GM19239 (cell line): ENCODE measurements at regions not wholly inside any gene's neighbourhood (a gene's known extent, or its start where the extent isn't known, plus 50 kb on each side); places are given as distances from the start of the nearest gene placed in this dataset.

Experiments
- DNase-seq: peaks from one replicate; pipeline ENCODE4 v3.0.0; 2011; ENCODE audit warnings: low spot score; ENCODE audit not compliant: insufficient read length
- FAIRE-seq: peaks from 2 replicates; lab custom pipeline; 2011; peaks lifted over from hg19 to GRCh38; lab: Jason Lieb, UNC

- FAIRE-seq = no peak
- DNase-seq = no peak
Observed at GRCh38 chr6:54706391-54706790, 140.2 kb upstream of the FAM83B start.

- FAIRE-seq = no peak
- DNase-seq = no peak
Observed at GRCh38 chr6:54706844-54707605, 139.5 kb upstream of the FAM83B start.

- no peak for DNase-seq
- FAIRE-seq = no peak
Observed at GRCh38 chr6:54710456-54710855, 136.1 kb upstream of the FAM83B start.

GRCh38 chr6:54716010-54716409, 130.6 kb upstream of the FAM83B start:
- DNase-seq (no peak), FAIRE-seq (no peak)

- FAIRE-seq = no peak
- no peak for DNase-seq
Observed at GRCh38 chr6:54716877-54717276, 129.7 kb upstream of the FAM83B start.

- FAIRE-seq = peak; percentile 84
- no peak for DNase-seq
Observed at GRCh38 chr6:54717849-54718455, 128.6 kb upstream of the FAM83B start.

- no peak for DNase-seq
- no peak for FAIRE-seq
Observed at GRCh38 chr6:54718541-54719023, 128.0 kb upstream of the FAM83B start.

GRCh38 chr6:54719131-54719530, 127.4 kb upstream of the FAM83B start:
- FAIRE-seq (no peak), DNase-seq (no peak)

GRCh38 chr6:54719633-54720032, 126.9 kb upstream of the FAM83B start:
- no peak for DNase-seq
- FAIRE-seq = no peak

GRCh38 chr6:54722328-54722727, 124.2 kb upstream of the FAM83B start:
- no peak for DNase-seq
- no peak for FAIRE-seq

GRCh38 chr6:54729716-54730115, 116.9 kb upstream of the FAM83B start:
- no peak for DNase-seq
- no peak for FAIRE-seq

- FAIRE-seq = no peak
- DNase-seq = no peak
Observed at GRCh38 chr6:54730767-54731630, 115.6 kb upstream of the FAM83B start.

- DNase-seq (peak; percentile 8), FAIRE-seq (no peak)
Observed at GRCh38 chr6:54737247-54737646, 109.3 kb upstream of the FAM83B start.

- DNase-seq (no peak), FAIRE-seq (no peak)
Observed at GRCh38 chr6:54747955-54748354, 98.6 kb upstream of the FAM83B start.

- DNase-seq = no peak
- FAIRE-seq = no peak
Observed at GRCh38 chr6:54754406-54754805, 92.2 kb upstream of the FAM83B start.

- DNase-seq (no peak), FAIRE-seq (no peak)
Observed at GRCh38 chr6:54758340-54758739, 88.2 kb upstream of the FAM83B start.

- no peak for DNase-seq
- FAIRE-seq = no peak
Observed at GRCh38 chr6:54768494-54768893, 78.1 kb upstream of the FAM83B start.

GRCh38 chr6:54770328-54770727, 76.2 kb upstream of the FAM83B start:
- no peak for DNase-seq
- FAIRE-seq = no peak

- FAIRE-seq (no peak), DNase-seq (no peak)
Observed at GRCh38 chr6:54771968-54772367, 74.6 kb upstream of the FAM83B start.

- DNase-seq = no peak
- FAIRE-seq = no peak
Observed at GRCh38 chr6:54772610-54773009, 74.0 kb upstream of the FAM83B start.

GRCh38 chr6:54775576-54775975, 71.0 kb upstream of the FAM83B start:
- FAIRE-seq (no peak), DNase-seq (no peak)
